Tibial nerve (tissue), 4 donors: ENCODE measurements at regions not wholly inside any gene's neighbourhood (a gene's known extent, or its start where the extent isn't known, plus 50 kb on each side); places are given as distances from the start of the nearest gene placed in this dataset.

Source experiments
- DNase-seq, 2 donors: peaks; one replicate each; pipeline ENCODE4 v3.0.0-alpha.2; 2019; ENCODE audit warnings: low spot score in 2 of 2
- H3K27ac ChIP-seq, 4 donors: fragments of 200-600 bp; sonication (generic) in 3 of 4; one replicate each; pipeline ENCODE4 v1.5.1; 2017 to 2019; ENCODE audit warnings: mild to moderate bottlenecking in 1 of 4
- H3K27me3 ChIP-seq, 2 donors: fragments of 200-600 bp; sonication (generic) in 1 of 2; one replicate each; pipeline versions ENCODE4 v1.5.1 to v1.6.0; 2017 to 2019
- H3K36me3 ChIP-seq, 3 donors: fragments of 200-600 bp; sonication (generic); one replicate each; pipeline ENCODE4 v1.5.1; 2018 to 2019
- H3K4me1 ChIP-seq, 4 donors: fragments of 200-600 bp; sonication (generic) in 3 of 4; one replicate each; pipeline ENCODE4 v1.5.1; 2017 to 2019
- H3K4me3 ChIP-seq, 4 donors: fragments of 200-600 bp; sonication (generic) in 3 of 4; one replicate each; pipeline ENCODE4 v1.5.1; 2017 to 2019; ENCODE audit warnings: mild to moderate bottlenecking in 1 of 4, moderate library complexity in 1 of 4
- H3K9me3 ChIP-seq, 4 donors: fragments of 200-600 bp; sonication (generic) in 3 of 4; one replicate each; pipeline ENCODE4 v1.5.1; 2017 to 2019
- EP300 ChIP-seq, 2 donors: sonication (generic); formaldehyde crosslinking; IDR thresholded peaks; one replicate each; pipeline ENCODE4 v1.6.1; 2017; ENCODE audit warnings: antibody characterized with exemption in 2 of 2, mild to moderate bottlenecking in 1 of 2
- POLR2A ChIP-seq, 2 donors: fragments of 450-650 bp; IDR thresholded peaks; one replicate each; pipeline ENCODE4 v1.6.1; 2017; ENCODE audit warnings: antibody characterized with exemption in 2 of 2, mild to moderate bottlenecking in 2 of 2, moderate library complexity in 2 of 2
- WGBS, 2 donors: methylation state at CpG; one replicate each; pipeline ENCODE4 v1.1.5; 2018; 5-methylcytosine and 5-hydroxymethylcytosine counted together
- TF ChIP-seq, protein P1 (sequence below), 5 experiments: fragments of 200-600 bp in 3 of 5; fragments of 450-650 bp in 2 of 5; sonication (generic) in 3 of 5; IDR thresholded peaks; one replicate each; pipeline ENCODE4 v1.5.1; 2016 to 2019; ENCODE audit warnings: antibody characterized with exemption in 5 of 5, mild to moderate bottlenecking in 3 of 5, moderate library complexity in 2 of 5

GRCh38 chr17:77479372-77480198 lies 338.8 kb downstream of the SEC14L1 start:
- TF ChIP-seq POLR2A (IDR thresholded peaks at IDR 0.05) (no peak), EP300 (IDR thresholded peaks at IDR 0.05) (no peak)
- TF ChIP-seq, protein P1, sequence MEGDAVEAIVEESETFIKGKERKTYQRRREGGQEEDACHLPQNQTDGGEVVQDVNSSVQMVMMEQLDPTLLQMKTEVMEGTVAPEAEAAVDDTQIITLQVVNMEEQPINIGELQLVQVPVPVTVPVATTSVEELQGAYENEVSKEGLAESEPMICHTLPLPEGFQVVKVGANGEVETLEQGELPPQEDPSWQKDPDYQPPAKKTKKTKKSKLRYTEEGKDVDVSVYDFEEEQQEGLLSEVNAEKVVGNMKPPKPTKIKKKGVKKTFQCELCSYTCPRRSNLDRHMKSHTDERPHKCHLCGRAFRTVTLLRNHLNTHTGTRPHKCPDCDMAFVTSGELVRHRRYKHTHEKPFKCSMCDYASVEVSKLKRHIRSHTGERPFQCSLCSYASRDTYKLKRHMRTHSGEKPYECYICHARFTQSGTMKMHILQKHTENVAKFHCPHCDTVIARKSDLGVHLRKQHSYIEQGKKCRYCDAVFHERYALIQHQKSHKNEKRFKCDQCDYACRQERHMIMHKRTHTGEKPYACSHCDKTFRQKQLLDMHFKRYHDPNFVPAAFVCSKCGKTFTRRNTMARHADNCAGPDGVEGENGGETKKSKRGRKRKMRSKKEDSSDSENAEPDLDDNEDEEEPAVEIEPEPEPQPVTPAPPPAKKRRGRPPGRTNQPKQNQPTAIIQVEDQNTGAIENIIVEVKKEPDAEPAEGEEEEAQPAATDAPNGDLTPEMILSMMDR (IDR thresholded peaks at IDR 0.05) = no peak
- peaks cover 11 to 85% (median 72%) of the 10 kb centered on the region in 4 donors for H3K4me1 ChIP-seq

GRCh38 chr17:77480199-77480508 lies 339.4 kb downstream of the SEC14L1 start:
- Histone ChIP-seq H3K27ac (peak overlapping the region; percentile 3 to 94 (median 64)), H3K4me3 (no peak overlapping the region), H3K27me3 (no peaks in the 10 kb centered on the region), H3K4me1 (peaks cover 7 to 80% (median 67%) of the 10 kb centered on the region in 4 donors), H3K36me3 (peaks cover 2 to 22% (median 15%) of the 10 kb centered on the region in 3 donors), H3K9me3 (no peaks in the 10 kb centered on the region)
- no peak for DNase-seq
- TF ChIP-seq POLR2A (IDR thresholded peaks at IDR 0.05) (no peak), EP300 (IDR thresholded peaks at IDR 0.05) (no peak)
- TF ChIP-seq, protein P1 (IDR thresholded peaks at IDR 0.05) = no peak
- WGBS, 2 donors = 27 to 51% methylated on average over 2 to 7 of the region's 7 CpGs

More at GRCh38 chr17:77479372-77480198, 338.8 kb downstream of the SEC14L1 start:
- H3K36me3 ChIP-seq = peaks cover 2 to 22% (median 15%) of the 10 kb centered on the region in 3 donors
- no peaks in the 10 kb centered on the region for H3K9me3 ChIP-seq
- H3K4me3 ChIP-seq = no peak overlapping the region
- H3K27ac ChIP-seq = peak overlapping the region in 3 of 4 donors; percentile 54 to 94 (median 75)
- H3K27me3 ChIP-seq = no peaks in the 10 kb centered on the region
- DNase-seq = no peak
- WGBS, 2 donors = 60 to 63% methylated on average over 20 to 24 of the region's 26 CpGs

DNA sequence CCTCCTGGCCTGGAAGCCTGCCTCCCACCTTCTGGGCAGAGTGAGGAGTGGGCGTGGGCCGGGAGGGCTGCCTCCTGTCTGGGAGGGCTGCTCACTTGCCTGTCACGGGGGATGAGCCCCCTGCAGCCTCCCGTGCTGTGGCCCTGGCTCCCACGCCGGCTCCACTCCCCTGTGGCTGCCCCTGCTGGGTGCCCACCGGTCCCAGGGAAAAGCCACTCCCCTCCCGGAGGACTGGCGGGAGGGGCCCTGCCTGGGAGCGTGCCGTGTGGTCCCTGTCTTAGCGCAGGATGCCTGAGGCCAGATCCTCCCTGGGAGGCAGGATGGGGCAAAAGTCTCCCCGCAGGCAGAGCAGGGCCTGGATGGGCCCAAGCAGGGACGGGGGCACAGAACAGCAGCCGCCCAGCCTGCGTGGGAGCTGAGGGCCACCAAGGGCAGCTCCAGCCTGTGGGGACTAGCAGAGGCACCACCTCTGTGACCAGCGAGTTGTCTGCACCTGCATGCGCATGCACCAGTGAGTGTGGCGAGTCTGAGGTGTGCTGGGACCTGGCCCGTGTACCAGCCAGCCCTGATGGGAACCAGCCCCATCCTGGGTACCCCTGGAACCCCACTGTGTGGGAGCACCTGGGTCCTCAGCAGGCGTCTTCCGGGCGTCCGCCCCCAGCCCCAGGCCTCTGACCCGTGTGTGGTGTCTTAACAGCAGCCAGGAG lies 339.9 kb downstream of the SEC14L1 start:
- Histone ChIP-seq H3K27ac (peak overlapping the region in 3 of 4 donors; percentile 3 to 94 (median 75)), H3K4me1 (peaks cover 7 to 75% (median 62%) of the 10 kb centered on the region in 4 donors), H3K9me3 (no peaks in the 10 kb centered on the region), H3K27me3 (no peaks in the 10 kb centered on the region), H3K36me3 (peaks cover 2 to 25% (median 15%) of the 10 kb centered on the region in 3 donors), H3K4me3 (no peak overlapping the region)
- no peak for DNase-seq
- 30 to 52% methylated on average over 13 to 18 of the region's 25 CpGs for WGBS, 2 donors
- TF ChIP-seq POLR2A (IDR thresholded peaks at IDR 0.05) (no peak), EP300 (IDR thresholded peaks at IDR 0.05) (no peak)
- TF ChIP-seq, protein P1 (IDR thresholded peaks at IDR 0.05) = no peak

- H3K4me3 ChIP-seq = no peak overlapping the region
- peaks cover 4 to 64% (median 51%) of the 10 kb centered on the region in 4 donors for H3K4me1 ChIP-seq
- peaks cover 2 to 32% (median 15%) of the 10 kb centered on the region in 3 donors for H3K36me3 ChIP-seq
- no peaks in the 10 kb centered on the region for H3K27me3 ChIP-seq
- DNase-seq = no peak
- peak overlapping the region in 2 of 4 donors; percentile 75 to 94 for H3K27ac ChIP-seq
- no peaks in the 10 kb centered on the region for H3K9me3 ChIP-seq
- 72 to 75% methylated on average over 22 to 33 of the region's 35 CpGs for WGBS, 2 donors
- TF ChIP-seq EP300 (IDR thresholded peaks at IDR 0.05) (no peak), POLR2A (IDR thresholded peaks at IDR 0.05) (no peak)
- TF ChIP-seq, protein P1 (IDR thresholded peaks at IDR 0.05) = no peak
Observed at GRCh38 chr17:77481476-77482374, 341.0 kb downstream of the SEC14L1 start.
